GM12891 (cell line): ENCODE measurements at regions not wholly inside any gene's neighbourhood (a gene's known extent, or its start where the extent isn't known, plus 50 kb on each side); places are given as distances from the start of the nearest gene placed in this dataset.

Experiments used
- POLR2A ChIP-seq: IDR thresholded peaks from 2 replicates; pipeline ENCODE4 v1.6.1; 2011; ENCODE audit warnings: low read depth, low read length, control low read depth
- POLR2AphosphoS5 ChIP-seq: IDR thresholded peaks from 2 replicates; pipeline ENCODE4 v1.6.1; 2011; ENCODE audit warnings: low read depth, low read length, control low read depth
- TAF1 ChIP-seq: IDR thresholded peaks from 2 replicates; pipeline ENCODE4 v1.6.1; 2011; ENCODE audit warnings: low read depth, low read length, control low read depth

DNA sequence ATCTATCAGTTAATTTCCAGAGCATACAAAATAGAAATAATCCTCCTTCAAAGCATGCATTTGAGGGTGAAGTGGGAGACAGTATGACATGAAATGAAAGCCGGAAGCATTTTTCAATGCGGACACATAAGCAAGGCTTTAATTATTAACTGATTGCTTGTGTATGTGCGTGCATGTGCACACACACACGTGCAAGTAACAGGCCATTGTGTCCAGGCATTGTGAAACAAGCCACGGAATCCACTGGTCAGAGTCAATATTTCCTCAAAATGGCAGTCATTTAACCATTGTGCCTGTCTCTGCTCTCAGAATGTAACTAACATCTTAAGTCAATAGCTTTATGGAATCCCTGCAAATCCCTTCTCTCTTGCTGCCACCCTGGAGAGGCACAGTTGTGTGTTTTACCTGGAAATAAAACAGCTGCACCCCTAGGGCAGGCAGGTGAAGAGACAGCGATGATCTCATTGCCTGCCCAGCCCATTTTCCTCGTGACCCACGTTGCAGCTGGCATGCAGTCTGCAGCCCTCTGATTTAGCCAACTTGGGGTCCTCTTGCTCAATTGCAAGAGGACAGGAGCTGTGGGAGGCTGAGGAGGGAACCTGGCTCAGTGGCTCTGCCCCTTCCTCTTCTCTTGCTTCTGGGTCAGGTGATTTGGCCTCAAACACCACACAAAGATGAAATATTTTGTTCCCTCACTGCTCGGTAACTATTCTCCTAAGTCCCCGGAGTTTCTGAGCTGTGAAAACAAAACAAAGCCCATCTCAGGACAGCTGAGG lies 500.9 kb upstream of the ZMIZ1 start:
- no peak for TF ChIP-seq TAF1
- TF ChIP-seq POLR2A: no peak
- TF ChIP-seq POLR2AphosphoS5: no peak
